DND-41 (cell line): ENCODE measurements at regions not wholly inside any gene's neighbourhood (a gene's known extent, or its start where the extent isn't known, plus 50 kb on each side); places are given as distances from the start of the nearest gene placed in this dataset.

Source experiments
- CTCF ChIP-seq: IDR thresholded peaks from 2 replicates; pipeline ENCODE4 v1.5.1; 2012; ENCODE audit warnings: borderline replicate concordance, low read length, moderate library complexity, mild to moderate bottlenecking; ENCODE audit not compliant: poor library complexity, severe bottlenecking; ENCODE audit errors: extremely low read depth
- EZH2 ChIP-seq: IDR thresholded peaks from 3 replicates; pipeline ENCODE4 v1.6.1; 2012; ENCODE audit warnings: borderline replicate concordance, low read depth, mild to moderate bottlenecking, moderate library complexity, low read length, inconsistent platforms; ENCODE audit not compliant: severe bottlenecking

GRCh38 chr4:97073194-97073593 is 1070.1 kb downstream of the STPG2 start:
- TF ChIP-seq CTCF (no peak), EZH2 (no peak)
